ENCODE measurements at regions not wholly inside any gene's neighbourhood (a gene's known extent, or its start where the extent isn't known, plus 50 kb on each side); places are given as distances from the start of the nearest gene placed in this dataset.

GRCh38 chr2:175872721-175873120 is 129.3 kb downstream of the LNPK start:
- no peaks in the 10 kb centered on the region for H3K27me3 ChIP-seq (ENCODE audit: control insufficient read depth, insufficient read depth, low read length)
- H3K4me2 ChIP-seq (ENCODE audit: low read length) = no peak overlapping the region
- H3K36me3 ChIP-seq (ENCODE audit: insufficient read depth, low read length) = no peaks in the 10 kb centered on the region
- peaks cover 19% of the 10 kb centered on the region for H3K4me1 ChIP-seq (ENCODE audit: control insufficient read depth, insufficient read depth, low read length)
- no peak overlapping the region for H3K9ac ChIP-seq (ENCODE audit: low read depth, low read length)
- H3K4me3 ChIP-seq (ENCODE audit: low read length) = no peak overlapping the region
- no peaks in the 10 kb centered on the region for H3K9me3 ChIP-seq (replicated peaks; ENCODE audit: low read length)

- Histone ChIP-seq H3K36me3 (ENCODE audit: insufficient read depth, low read length) (no peaks in the 10 kb centered on the region), H3K27me3 (ENCODE audit: control insufficient read depth, insufficient read depth, low read length) (no peaks in the 10 kb centered on the region), H3K9me3 (replicated peaks; ENCODE audit: low read length) (no peaks in the 10 kb centered on the region), H3K4me1 (ENCODE audit: control insufficient read depth, insufficient read depth, low read length) (peaks cover 19% of the 10 kb centered on the region), H3K9ac (ENCODE audit: low read depth, low read length) (no peak overlapping the region), H3K4me3 (ENCODE audit: low read length) (no peak overlapping the region), H3K4me2 (ENCODE audit: low read length) (no peak overlapping the region)
These were observed 130.1 kb downstream of the LNPK start for GRCh38 chr2:175872005-175872348.

DNA sequence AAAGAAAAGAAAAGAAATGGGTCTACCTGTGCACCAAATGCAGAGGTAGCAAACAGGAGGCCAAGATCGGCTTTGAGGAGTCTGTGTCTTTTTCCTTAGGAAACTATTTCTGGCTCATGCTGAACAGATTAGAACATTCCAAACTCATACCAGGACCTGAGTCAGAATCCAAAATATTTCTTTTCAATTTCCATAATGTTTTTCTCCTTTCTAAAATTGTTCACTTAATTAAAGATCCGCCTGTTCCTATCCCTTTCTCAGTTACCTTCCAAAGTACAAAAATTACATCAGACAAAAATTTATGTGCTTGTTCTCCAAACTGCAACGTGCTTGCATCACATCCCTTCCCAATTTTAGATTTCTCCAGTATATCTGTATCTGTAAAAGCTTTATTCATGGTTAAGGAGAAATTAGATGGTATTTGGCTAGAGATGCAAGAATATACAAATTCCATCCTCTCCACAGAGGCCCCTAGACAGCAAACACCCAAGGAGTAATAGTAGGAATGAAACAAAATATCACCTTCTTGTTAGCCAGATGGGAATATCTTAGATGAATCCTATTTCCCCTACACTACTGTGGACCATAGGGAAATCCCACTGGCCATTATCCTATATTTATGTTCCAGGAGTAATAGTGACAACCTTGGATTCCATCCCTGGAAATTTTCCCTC is 130.6 kb downstream of the LNPK start:
- Histone ChIP-seq H3K4me3 (ENCODE audit: low read length) (no peak overlapping the region), H3K27me3 (ENCODE audit: control insufficient read depth, insufficient read depth, low read length) (no peaks in the 10 kb centered on the region), H3K9me3 (replicated peaks; ENCODE audit: low read length) (no peaks in the 10 kb centered on the region), H3K4me2 (ENCODE audit: low read length) (no peak overlapping the region), H3K4me1 (ENCODE audit: control insufficient read depth, insufficient read depth, low read length) (peaks cover 19% of the 10 kb centered on the region), H3K36me3 (ENCODE audit: insufficient read depth, low read length) (no peaks in the 10 kb centered on the region), H3K9ac (ENCODE audit: low read depth, low read length) (no peak overlapping the region)

DNA sequence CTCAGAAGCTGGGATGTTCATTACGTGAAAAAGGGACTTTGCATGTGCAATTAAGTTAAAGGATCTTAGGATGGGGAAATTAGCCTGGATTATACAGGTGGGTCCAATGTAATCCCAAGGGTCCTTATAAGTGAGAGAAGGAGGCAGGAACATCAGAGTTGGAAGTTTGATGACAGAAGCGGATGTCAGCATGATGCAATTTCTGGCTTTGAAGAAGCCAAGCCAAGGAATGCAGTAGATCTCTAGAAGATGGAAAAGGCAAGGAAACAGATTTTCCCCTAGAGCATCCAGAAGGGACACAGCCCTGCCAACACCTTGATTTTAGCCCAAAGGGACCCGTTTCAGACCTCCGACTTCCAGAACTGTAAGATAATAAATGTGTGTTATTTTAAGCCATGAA is 136.4 kb downstream of the LNPK start:
- Histone ChIP-seq H3K4me2 (ENCODE audit: low read length) (no peak overlapping the region), H3K4me1 (ENCODE audit: control insufficient read depth, insufficient read depth, low read length) (no peaks in the 10 kb centered on the region), H3K4me3 (ENCODE audit: low read length) (no peak overlapping the region), H3K36me3 (ENCODE audit: insufficient read depth, low read length) (no peaks in the 10 kb centered on the region), H3K9me3 (replicated peaks; ENCODE audit: low read length) (no peaks in the 10 kb centered on the region), H3K9ac (ENCODE audit: low read depth, low read length) (no peak overlapping the region), H3K27me3 (ENCODE audit: control insufficient read depth, insufficient read depth, low read length) (no peaks in the 10 kb centered on the region)

DNA sequence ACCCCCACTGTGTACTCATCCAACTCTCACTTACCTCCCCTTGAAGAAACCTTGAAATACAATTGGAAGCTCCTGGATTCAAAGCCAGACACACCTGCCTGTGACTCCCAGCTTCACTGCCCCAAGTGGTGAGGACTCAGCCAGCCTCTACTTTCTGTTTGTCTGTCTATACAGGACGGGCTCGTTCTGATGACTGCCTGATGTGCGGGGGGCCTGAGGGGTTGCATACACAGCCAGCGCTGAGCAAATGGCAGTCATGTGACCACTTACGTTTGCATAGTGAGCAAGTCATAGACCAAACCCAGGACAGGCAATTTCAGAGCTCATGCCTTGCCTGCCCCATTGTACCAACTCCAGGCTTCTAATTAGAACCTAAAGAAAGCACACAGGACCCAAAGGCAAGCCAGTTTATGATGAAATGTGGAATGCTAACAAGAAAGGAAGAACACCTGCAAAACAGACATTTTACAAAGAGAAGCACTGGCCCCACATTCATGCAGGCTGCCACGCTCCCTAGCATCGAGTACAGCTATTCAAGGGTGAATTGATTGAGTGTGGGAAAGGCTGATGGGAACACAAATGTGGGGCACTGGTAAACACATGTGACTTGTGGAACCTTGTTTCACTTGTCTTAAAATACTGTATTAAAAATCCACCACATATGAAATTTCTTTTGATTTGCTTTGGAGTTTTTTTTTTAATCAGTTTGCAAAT is 137.8 kb downstream of the LNPK start:
- Histone ChIP-seq H3K9ac (ENCODE audit: low read depth, low read length) (no peak overlapping the region), H3K27me3 (ENCODE audit: control insufficient read depth, insufficient read depth, low read length) (no peaks in the 10 kb centered on the region), H3K4me3 (ENCODE audit: low read length) (no peak overlapping the region), H3K9me3 (replicated peaks; ENCODE audit: low read length) (no peaks in the 10 kb centered on the region), H3K4me1 (ENCODE audit: control insufficient read depth, insufficient read depth, low read length) (no peaks in the 10 kb centered on the region), H3K4me2 (ENCODE audit: low read length) (no peak overlapping the region), H3K36me3 (ENCODE audit: insufficient read depth, low read length) (no peaks in the 10 kb centered on the region)

GRCh38 chr2:175861958-175862357 is 140.1 kb downstream of the LNPK start:
- Histone ChIP-seq H3K9ac (ENCODE audit: low read depth, low read length) (no peak overlapping the region), H3K9me3 (replicated peaks; ENCODE audit: low read length) (no peaks in the 10 kb centered on the region), H3K36me3 (ENCODE audit: insufficient read depth, low read length) (no peaks in the 10 kb centered on the region), H3K4me2 (ENCODE audit: low read length) (no peak overlapping the region), H3K4me3 (ENCODE audit: low read length) (no peak overlapping the region), H3K27me3 (ENCODE audit: control insufficient read depth, insufficient read depth, low read length) (no peaks in the 10 kb centered on the region), H3K4me1 (ENCODE audit: control insufficient read depth, insufficient read depth, low read length) (no peaks in the 10 kb centered on the region)

DNA sequence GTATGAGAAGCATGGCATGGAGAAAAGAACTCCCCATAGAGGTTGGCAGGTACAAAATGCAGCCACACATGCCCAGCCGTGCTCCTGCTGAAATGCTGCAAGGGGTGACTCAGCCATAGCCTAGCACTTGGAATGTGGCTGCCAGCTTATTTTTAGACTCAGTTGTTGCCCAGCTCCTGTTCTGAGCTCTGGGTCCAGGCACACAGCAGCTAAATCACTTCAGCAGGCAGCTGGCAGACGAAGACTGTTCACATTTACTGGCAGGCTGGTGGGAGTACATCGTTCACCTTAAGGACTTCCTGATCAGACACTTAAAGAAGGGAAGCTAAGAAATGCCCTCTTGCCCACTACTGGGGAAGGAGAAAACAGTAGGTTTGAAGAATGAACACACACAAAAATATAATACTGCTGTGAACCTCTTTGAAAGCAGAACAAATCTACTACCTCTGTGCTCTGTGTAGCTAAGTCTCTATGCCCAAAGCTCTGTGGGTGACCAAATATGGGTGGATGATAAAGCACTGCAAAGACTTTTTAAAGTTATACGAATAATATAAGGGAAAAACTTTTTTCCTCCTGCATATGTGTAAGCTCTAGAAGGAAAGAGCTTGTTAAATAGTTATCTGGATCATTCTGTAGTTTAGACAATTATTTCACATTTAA is 146.1 kb downstream of the LNPK start:
- H3K9ac ChIP-seq (ENCODE audit: low read depth, low read length) = peak overlapping the region; percentile 53
- H3K9me3 ChIP-seq (replicated peaks; ENCODE audit: low read length) = no peaks in the 10 kb centered on the region
- peak overlapping the region; percentile 65 for H3K4me2 ChIP-seq (ENCODE audit: low read length)

GRCh38 chr2:175855236-175855635 is 146.8 kb downstream of the LNPK start:
- no peak overlapping the region for H3K4me3 ChIP-seq (ENCODE audit: low read length)
- no peak overlapping the region for H3K9ac ChIP-seq (ENCODE audit: low read depth, low read length)
- no peaks in the 10 kb centered on the region for H3K36me3 ChIP-seq (ENCODE audit: insufficient read depth, low read length)
- H3K27me3 ChIP-seq (ENCODE audit: control insufficient read depth, insufficient read depth, low read length) = no peaks in the 10 kb centered on the region
- peak overlapping the region; percentile 65 for H3K4me2 ChIP-seq (ENCODE audit: low read length)
- H3K4me1 ChIP-seq (ENCODE audit: control insufficient read depth, insufficient read depth, low read length) = peaks cover 27% of the 10 kb centered on the region
- no peaks in the 10 kb centered on the region for H3K9me3 ChIP-seq (replicated peaks; ENCODE audit: low read length)

More for the DNA sequence above, 146.1 kb downstream of the LNPK start:
- H3K4me1 ChIP-seq (ENCODE audit: control insufficient read depth, insufficient read depth, low read length) = peaks cover 27% of the 10 kb centered on the region
- H3K27me3 ChIP-seq (ENCODE audit: control insufficient read depth, insufficient read depth, low read length) = no peaks in the 10 kb centered on the region
- H3K4me3 ChIP-seq (ENCODE audit: low read length) = no peak overlapping the region
- no peaks in the 10 kb centered on the region for H3K36me3 ChIP-seq (ENCODE audit: insufficient read depth, low read length)

GRCh38 chr2:175854665-175855064 is 147.4 kb downstream of the LNPK start:
- Histone ChIP-seq H3K9ac (ENCODE audit: low read depth, low read length) (no peak overlapping the region), H3K36me3 (ENCODE audit: insufficient read depth, low read length) (no peaks in the 10 kb centered on the region), H3K9me3 (replicated peaks; ENCODE audit: low read length) (no peaks in the 10 kb centered on the region), H3K4me1 (ENCODE audit: control insufficient read depth, insufficient read depth, low read length) (peaks cover 27% of the 10 kb centered on the region), H3K27me3 (ENCODE audit: control insufficient read depth, insufficient read depth, low read length) (no peaks in the 10 kb centered on the region), H3K4me2 (ENCODE audit: low read length) (peak overlapping the region; percentile 23), H3K4me3 (ENCODE audit: low read length) (no peak overlapping the region)

GRCh38 chr2:175854129-175854528 is 147.9 kb downstream of the LNPK start:
- H3K27me3 ChIP-seq (ENCODE audit: control insufficient read depth, insufficient read depth, low read length) = no peaks in the 10 kb centered on the region
- H3K4me3 ChIP-seq (ENCODE audit: low read length) = no peak overlapping the region
- no peak overlapping the region for H3K9ac ChIP-seq (ENCODE audit: low read depth, low read length)
- peaks cover 27% of the 10 kb centered on the region for H3K4me1 ChIP-seq (ENCODE audit: control insufficient read depth, insufficient read depth, low read length)
- H3K9me3 ChIP-seq (replicated peaks; ENCODE audit: low read length) = no peaks in the 10 kb centered on the region
- H3K36me3 ChIP-seq (ENCODE audit: insufficient read depth, low read length) = no peaks in the 10 kb centered on the region
- H3K4me2 ChIP-seq (ENCODE audit: low read length) = no peak overlapping the region

- H3K4me2 ChIP-seq (ENCODE audit: low read length) = no peak overlapping the region
- peaks cover 27% of the 10 kb centered on the region for H3K4me1 ChIP-seq (ENCODE audit: control insufficient read depth, insufficient read depth, low read length)
- H3K27me3 ChIP-seq (ENCODE audit: control insufficient read depth, insufficient read depth, low read length) = no peaks in the 10 kb centered on the region
- no peaks in the 10 kb centered on the region for H3K36me3 ChIP-seq (ENCODE audit: insufficient read depth, low read length)
- H3K9me3 ChIP-seq (replicated peaks; ENCODE audit: low read length) = no peaks in the 10 kb centered on the region
- H3K9ac ChIP-seq (ENCODE audit: low read depth, low read length) = no peak overlapping the region
- H3K4me3 ChIP-seq (ENCODE audit: low read length) = no peak overlapping the region
These were observed 148.5 kb downstream of the LNPK start for GRCh38 chr2:175853616-175853890.
